ENCODE measurements at regions not wholly inside any gene's neighbourhood (a gene's known extent, or its start where the extent isn't known, plus 50 kb on each side); places are given as distances from the start of the nearest gene placed in this dataset.

- Histone ChIP-seq H3K79me2 (ENCODE audit: low read depth) (no peaks in the 10 kb centered on the region), H4K20me1 (ENCODE audit: low read depth) (no peaks in the 10 kb centered on the region), H3K4me3 (no peak overlapping the region), H3K4me2 (no peak overlapping the region), H3K27me3 (peaks cover 29% of the 10 kb centered on the region), H3K9me3 (ENCODE audit: low read depth) (no peaks in the 10 kb centered on the region), H2AFZ (replicated peaks) (no peak overlapping the region), H3F3A (ENCODE audit: low read depth) (peaks cover 9% of the 10 kb centered on the region), H3K36me3 (no peaks in the 10 kb centered on the region), H3K4me1 (peaks cover 19% of the 10 kb centered on the region), H3K9ac (no peak overlapping the region), H3K27ac (no peak overlapping the region)
- H3K4me3 Mint-ChIP-seq = no peak overlapping the region
- peaks cover 15% of the 10 kb centered on the region for H3K9me3 Mint-ChIP-seq
- TF ChIP-seq EZH2 (IDR thresholded peaks at IDR 0.05) (no peak), EZH2phosphoT487 (IDR thresholded peaks at IDR 0.05) (no peak), CTCF (IDR thresholded peaks at IDR 0.05) (no peak)
- H3K27me3 Mint-ChIP-seq (ENCODE audit: insufficient read depth, low read depth) = peaks cover 10% of the 10 kb centered on the region
- peaks cover 61% of the 10 kb centered on the region for H3K4me1 Mint-ChIP-seq
- H3K27ac Mint-ChIP-seq = no peak overlapping the region
- DNase-seq (ENCODE audit: low spot score) = no peak
- peaks cover 2% of the 10 kb centered on the region for H3K36me3 Mint-ChIP-seq
Measured at GRCh38 chr1:101313356-101313755, 76.5 kb downstream of the S1PR1 start.

- Mint-ChIP-seq H3K4me1 (peaks cover 56% of the 10 kb centered on the region), H3K9me3 (peaks cover 17% of the 10 kb centered on the region), H3K27ac (no peak overlapping the region), H3K27me3 (ENCODE audit: insufficient read depth, low read depth) (peaks cover 10% of the 10 kb centered on the region), H3K36me3 (peaks cover 2% of the 10 kb centered on the region), H3K4me3 (no peak overlapping the region)
- Histone ChIP-seq H3K79me2 (ENCODE audit: low read depth) (no peaks in the 10 kb centered on the region), H3K9me3 (ENCODE audit: low read depth) (no peaks in the 10 kb centered on the region), H3F3A (ENCODE audit: low read depth) (peaks cover 9% of the 10 kb centered on the region), H3K4me1 (peaks cover 19% of the 10 kb centered on the region), H3K4me3 (no peak overlapping the region), H4K20me1 (ENCODE audit: low read depth) (no peaks in the 10 kb centered on the region), H3K9ac (no peak overlapping the region), H3K4me2 (no peak overlapping the region), H3K36me3 (no peaks in the 10 kb centered on the region), H3K27me3 (peaks cover 29% of the 10 kb centered on the region), H2AFZ (replicated peaks) (no peak overlapping the region), H3K27ac (no peak overlapping the region)
- no peak for DNase-seq (ENCODE audit: low spot score)
- TF ChIP-seq EZH2 (IDR thresholded peaks at IDR 0.05) = no peak
- TF ChIP-seq CTCF (IDR thresholded peaks at IDR 0.05) = no peak
- no peak for TF ChIP-seq EZH2phosphoT487 (IDR thresholded peaks at IDR 0.05)
Measured at GRCh38 chr1:101314244-101314643, 77.4 kb downstream of the S1PR1 start.

GRCh38 chr1:101316256-101316655 lies 79.4 kb downstream of the S1PR1 start:
- Mint-ChIP-seq H3K36me3 (peaks cover 4% of the 10 kb centered on the region), H3K4me1 (peaks cover 36% of the 10 kb centered on the region), H3K27me3 (ENCODE audit: insufficient read depth, low read depth) (peaks cover 10% of the 10 kb centered on the region), H3K4me3 (no peak overlapping the region), H3K27ac (peak overlapping the region; percentile 74), H3K9me3 (peaks cover 21% of the 10 kb centered on the region)
- peak; percentile 65 for DNase-seq (ENCODE audit: low spot score)
- Histone ChIP-seq H3K9me3 (ENCODE audit: low read depth) (no peaks in the 10 kb centered on the region), H3K27me3 (peaks cover 9% of the 10 kb centered on the region), H3K9ac (no peak overlapping the region), H4K20me1 (ENCODE audit: low read depth) (no peaks in the 10 kb centered on the region), H3K4me1 (peaks cover 16% of the 10 kb centered on the region), H2AFZ (replicated peaks) (no peak overlapping the region), H3K4me3 (no peak overlapping the region), H3K27ac (no peak overlapping the region), H3K4me2 (peak overlapping the region; percentile 40), H3F3A (ENCODE audit: low read depth) (peaks cover 9% of the 10 kb centered on the region), H3K79me2 (ENCODE audit: low read depth) (no peaks in the 10 kb centered on the region), H3K36me3 (no peaks in the 10 kb centered on the region)
- TF ChIP-seq CTCF (IDR thresholded peaks at IDR 0.05) (no peak), EZH2phosphoT487 (IDR thresholded peaks at IDR 0.05) (no peak), EZH2 (IDR thresholded peaks at IDR 0.05) (no peak)

All from neural progenitor cell (in vitro differentiated cells).